Stimulated activated CD8-positive, alpha-beta memory T cell treated with anti-CD3 and anti-CD28 coated beads, Interleukin-15, amount 100 ng/mL, for 48 hours (primary cell): ENCODE measurements at regions not wholly inside any gene's neighbourhood (a gene's known extent, or its start where the extent isn't known, plus 50 kb on each side); places are given as distances from the start of the nearest gene placed in this dataset.

Experiments used
- DNase-seq, 2 donors: peaks; one replicate each; pipeline ENCODE4 v3.0.0-alpha.2; 2020; ENCODE audit warnings: low read depth in 2 of 2

DNA sequence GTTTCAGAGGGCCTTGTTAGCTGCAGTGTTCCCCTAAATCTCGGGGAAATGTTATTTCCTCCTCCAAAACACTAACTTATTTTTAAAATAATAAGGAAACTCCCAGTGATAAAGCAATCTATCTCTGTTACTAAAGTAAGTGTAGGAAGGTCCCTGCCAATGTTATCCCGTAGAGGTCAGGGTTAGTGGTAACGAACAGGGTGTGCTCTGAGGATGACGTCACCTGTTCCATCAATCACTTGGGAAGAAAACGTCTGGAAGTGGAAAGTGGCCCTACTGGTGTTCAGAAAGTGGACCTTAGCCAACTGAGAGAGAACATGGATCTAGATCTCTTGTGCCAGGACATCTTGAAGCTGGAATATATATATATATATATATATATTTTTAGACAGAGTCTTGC, 249.5 kb downstream of the BCOR start:
- DNase-seq: no peak

DNA sequence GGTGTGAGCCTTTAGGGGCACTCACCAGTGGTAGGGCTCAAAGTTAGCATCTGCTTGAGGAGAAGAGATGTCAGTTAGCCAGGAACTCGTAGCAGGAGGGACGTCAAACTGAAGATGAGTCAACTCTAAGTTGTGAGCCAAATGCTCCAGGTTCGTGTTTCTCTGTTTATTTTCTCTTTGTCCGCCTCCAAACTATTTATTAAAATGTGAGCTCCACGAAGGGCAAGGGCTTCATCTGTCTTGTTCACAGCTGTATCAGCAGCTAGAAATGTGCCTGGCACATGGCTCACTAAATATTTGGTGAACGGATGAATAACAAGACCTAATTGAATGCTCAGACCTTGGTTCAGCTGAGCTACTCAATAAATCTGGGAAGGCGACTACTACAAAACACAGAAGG, 248.9 kb downstream of the BCOR start:
- no peak for DNase-seq

DNA sequence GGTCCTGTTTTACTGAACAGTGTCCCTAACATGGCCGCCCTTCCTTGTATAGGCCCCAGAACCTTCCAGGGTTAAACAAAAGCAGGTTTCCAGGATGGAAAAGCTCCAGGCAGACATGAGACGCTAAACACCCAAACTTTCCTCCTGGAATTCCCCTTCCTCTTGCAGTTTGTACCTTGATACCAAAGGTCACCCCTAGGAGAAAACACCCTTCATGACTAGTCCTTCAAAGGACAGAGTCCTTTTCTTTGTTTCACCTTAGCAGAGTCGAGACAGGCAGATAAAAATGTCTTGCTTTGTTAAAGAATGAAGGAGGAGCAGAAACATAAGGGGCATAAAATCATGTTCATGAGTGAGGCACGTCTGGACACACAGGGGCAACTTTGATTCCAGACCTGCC, 247.5 kb downstream of the BCOR start:
- DNase-seq: no peak

DNA sequence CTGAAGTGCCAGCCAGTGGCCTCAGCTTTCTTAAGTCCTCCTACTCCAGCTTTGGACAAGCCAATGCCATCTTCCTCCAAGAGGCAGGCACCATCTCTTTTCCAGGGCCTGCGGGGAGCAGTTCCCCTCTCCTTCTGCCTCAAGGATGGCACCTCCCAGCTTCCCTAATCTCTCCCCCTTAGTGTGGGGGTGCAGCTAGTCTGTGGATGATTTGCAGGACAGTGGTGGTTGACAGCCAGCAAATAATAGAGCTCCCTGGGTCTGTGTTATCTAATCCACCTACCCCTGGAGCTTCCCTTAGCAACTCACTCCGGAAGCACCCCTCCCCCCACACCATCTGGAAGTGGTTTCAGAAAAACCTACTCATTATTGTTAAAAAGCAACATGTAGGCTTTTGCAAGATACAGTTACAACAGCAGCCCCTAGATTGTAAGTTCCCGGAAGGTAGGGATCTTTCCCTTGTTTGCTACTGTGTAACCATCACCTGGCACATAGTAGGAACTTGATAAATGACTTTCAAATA, 247.1 kb downstream of the BCOR start:
- no peak for DNase-seq

DNA sequence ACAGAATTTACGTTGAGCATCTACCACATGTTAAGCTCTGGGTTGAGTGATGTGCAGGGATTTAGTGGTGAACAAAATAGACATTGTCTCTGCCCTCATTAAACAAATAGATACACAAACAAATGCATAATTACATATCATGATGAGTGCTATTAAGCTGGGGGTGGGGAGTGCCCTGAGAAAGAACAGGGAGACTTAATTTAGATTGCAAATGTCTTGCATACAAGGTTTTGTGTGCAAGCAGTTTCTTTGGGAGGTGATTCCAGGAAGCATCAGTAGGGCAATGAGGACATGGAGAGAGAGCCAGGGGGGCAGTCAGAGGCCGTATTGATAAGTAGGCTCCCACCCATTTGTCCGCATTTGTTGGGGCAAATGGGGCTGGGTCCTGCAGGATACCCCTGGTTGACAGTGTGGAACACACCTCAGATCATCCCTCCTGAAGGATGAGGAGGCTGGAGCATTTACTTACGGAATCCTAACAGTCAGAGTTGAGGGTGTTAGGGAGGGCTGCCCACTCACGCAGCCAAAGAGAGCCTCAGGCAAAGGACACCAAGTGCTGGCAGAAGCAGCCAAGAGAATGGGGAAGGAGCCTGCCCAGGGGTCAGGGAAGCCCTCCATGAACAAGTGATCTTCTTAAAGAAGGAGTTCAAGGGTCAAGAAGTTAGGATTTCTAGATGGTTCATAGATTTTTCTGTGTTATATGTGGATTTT, 245.9 kb downstream of the BCOR start:
- no peak for DNase-seq

DNA sequence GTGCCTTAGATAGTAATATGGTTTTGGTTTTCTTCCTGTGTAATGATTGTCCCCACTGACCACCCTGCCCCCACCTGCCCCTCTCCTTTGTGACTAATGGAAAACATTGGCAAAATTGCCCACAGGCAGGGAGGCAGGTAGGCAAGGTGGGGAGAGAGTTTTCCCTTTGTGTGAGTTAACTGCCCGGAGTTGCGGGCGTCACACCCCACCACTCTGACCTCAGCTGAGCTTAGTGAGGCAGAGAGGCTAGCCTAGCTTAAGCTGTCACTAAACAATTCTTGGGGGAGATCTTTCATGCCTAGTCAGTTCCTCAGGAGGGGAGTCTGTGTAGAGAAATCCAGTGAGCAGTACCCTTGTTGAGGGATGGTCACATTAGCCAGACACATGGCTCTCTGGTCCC, 245.3 kb downstream of the BCOR start:
- no peak for DNase-seq

DNA sequence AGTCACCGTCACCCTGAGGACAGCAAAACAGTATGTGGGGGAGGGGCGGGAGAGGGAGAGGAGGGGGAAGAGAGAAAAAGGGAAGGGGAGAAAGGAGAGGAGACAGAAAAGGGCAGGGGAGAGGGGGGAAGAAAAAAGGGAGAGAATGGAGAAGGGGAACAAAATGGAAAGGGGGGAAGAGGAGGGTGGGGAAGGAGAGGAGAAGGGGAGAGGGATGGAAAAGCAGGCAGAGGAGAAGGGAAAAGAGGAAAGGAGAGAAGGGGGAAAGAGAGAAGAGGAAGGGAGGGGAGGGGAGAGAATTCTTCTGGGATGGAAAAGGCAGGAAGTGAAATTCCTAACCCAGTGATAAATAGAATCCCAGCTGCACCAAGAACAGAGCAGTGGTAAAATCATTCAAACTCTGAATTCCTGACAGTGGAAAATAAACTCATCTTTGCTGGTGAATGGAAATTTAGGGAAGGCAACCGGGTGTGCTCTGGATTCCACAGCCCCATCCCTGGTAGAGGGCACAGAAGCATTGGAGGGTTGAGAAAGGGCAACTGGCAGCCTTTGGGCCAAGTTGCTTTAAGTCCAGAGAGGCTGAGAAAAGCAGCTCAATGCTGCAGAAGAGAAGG, 244.2 kb downstream of the BCOR start:
- DNase-seq: no peak

DNA sequence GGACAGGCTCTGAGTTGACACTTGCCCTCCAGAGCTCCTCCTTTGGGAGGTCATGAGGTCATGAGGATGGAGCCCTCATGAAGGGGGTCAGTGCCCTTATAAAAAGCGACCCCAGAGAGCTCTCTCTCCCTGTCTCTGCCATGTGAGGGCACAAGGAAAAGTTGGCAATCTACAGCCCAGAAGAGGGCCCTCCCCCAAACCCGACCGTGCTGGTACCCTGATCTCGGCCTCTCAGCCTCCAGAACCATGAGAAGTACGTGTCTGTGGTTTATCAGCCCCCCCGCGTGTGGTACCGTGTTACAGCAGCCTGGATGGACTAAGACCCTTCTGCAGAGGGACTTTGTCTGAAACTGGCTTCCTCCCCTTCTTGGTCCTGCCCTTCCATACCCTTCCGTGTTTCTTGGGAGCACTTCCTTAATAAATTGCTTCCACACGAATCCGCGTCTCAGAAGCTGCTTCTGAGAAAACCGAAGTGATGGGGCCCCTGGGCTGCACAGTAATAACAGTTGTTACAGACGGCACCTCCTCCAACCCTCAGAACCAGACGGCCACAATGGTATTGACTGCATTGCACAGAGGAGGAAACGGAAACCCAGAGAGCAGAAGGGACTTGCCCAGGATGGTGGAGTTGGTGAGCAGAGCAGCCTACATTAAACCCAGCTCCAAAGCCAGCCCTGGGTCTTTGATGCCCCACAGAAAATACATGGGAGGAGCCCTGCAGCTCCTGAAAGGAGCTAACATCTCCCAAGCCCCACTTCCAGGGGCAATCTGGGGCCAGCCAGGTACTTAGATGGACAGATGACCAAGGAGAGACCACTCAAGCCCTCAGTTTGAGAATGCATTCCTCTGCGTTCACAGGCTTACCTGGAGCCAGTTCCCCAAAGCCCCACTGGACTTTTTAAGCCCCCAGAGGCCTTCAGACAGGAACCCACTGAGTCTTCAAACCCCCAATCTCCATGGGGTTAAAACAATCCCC, 242.7 kb downstream of the BCOR start:
- DNase-seq: peak; percentile 69 to 70

DNA sequence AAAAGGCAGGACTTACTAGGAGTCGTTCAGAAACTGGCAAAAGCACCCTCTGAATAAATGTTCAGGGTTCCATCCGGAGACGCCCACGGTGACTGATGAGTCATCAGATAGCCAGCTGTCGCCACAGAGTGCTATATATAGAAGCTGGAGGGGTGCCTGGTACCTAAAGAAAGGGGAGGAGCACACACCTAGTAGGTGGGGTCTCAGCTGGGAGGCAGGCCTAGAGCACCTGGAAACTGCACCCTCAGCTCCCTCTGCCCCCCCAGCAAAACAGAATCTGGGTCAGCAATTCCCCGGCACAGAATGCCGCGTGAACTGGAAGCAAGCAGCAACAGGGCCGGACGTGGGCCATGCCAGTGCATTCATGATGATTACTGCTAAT, 242.0 kb downstream of the BCOR start:
- DNase-seq: peak; percentile 62 to 72

DNA sequence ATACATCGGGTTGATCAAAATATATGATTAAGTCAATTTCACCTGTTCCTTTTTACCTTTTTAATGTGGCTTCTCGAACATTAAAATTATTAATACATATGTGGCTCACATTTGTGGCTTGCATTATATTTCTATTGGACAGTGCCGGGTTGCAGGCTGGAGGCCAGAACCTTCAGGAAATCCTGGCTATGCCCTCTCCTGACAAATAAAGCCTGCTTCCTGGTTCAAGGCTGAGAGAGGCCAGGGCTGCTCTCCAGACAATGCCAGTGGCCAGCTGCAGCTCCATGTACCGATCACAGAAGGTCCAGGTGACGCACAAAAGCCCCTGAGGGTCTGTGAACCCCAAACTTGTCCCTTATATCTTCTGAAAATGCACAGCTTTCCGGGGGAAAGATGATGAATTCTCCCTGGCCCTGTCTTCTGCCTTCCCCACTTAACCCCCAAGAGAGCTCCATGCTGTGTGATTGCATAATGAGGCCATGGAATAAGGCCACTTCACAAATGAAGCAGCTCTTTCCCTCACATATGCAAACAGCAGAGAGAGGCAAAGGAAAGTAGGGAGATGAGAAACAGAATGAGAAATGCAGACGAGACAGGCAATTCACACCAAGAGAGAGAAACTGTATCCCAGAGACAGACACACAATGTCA, 241.2 kb downstream of the BCOR start:
- no peak for DNase-seq

DNA sequence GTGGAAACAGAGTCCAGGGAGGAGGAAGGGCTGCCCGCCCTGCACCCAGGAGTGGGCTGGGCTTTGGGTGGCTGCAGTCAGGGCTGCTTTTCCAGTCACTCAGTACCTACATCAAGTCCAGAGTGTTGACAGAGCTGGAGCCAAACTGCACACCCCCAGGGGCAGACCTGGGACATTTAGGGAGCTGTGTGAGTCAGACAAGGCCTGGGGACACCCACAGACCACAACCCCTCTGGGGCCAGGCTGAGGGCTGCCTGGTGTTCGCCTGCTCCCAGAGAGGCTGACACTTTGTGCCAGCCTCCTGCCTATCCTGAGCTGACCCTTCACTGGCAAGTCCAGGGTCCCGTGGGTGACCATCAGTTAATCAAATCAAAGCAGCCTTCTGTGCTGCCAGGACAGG, 240.0 kb downstream of the BCOR start:
- DNase-seq: peak in 1 of 2 donors; percentile 42

DNA sequence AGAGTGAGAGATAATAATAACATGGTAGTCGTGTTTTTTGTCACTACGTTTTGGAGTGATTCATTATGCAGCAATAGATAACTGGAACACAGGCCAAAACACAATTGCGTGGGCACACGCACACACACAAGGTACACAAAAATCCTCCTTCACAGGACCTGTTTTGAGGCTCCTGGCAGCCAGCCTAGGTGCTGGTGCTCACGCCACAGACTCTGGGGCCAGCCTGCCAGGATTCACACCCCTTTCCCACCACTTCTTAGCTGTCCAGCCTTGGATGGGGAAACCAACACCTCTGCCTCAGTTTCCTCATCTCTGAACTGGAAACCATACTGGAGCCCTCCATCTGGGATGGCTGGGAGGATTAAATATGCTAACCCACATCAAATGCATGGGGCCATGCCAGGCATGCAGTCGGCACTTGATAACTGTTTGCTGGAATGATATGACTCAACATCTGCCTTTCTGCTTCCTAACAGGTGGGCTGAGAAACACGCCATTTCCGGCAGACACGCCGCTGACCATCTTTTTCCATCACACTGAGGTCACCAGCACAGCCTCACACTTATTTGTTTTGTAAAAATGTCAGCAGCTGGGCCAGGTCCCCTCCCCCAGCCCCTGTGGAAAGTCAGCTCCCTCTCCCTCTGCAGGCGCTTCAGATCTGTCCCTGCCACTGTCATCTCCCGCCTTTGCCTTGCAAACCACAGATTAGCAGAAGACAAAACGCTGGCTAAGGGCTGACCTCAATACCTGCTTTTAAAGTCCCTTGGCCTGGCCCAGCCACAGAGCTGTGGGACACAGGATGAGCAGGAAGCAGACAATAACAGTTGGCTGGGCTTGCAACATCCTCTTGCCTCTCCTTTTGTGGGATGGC, 237.5 kb downstream of the BCOR start:
- DNase-seq: peak; percentile 78 to 80

DNA sequence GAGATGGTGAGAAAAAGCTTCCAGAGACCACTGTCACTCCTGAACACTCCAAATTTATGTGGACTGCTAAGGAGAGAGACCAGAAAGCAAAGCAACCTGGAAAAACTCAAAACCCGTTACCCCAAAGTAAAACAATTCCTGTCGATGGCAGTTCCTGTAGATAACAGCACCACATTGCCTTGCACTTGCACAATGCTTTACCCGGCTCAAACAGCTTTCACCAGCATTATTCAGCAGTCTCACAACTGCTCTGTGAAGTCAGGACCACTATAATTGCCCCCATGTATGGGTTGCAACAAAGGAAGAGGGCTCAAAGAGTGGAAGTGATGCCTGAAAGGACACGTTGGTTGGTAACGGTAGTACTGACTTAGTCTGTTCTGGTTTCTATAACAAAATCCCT, 234.8 kb downstream of the BCOR start:
- DNase-seq: no peak

DNA sequence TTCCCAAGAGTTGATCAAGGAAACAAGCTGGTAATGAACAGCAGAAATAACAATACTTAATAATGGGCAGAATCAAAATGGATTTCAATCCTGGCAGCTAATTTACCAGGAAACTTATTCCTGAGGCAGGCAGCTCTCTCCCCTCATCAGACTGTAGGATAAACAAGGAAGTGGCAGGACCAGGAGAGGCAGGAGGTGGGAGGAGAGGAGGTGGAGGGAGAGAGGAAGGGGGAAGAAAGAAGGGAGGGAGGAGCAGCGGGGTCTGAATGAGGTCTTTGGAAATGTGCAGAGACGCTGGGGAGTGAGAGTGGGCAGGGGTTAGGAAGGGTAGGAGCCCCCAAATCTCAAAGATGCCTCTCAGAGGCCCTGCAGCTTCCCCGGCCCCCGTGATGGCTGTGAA, 231.5 kb downstream of the BCOR start:
- DNase-seq: no peak

DNA sequence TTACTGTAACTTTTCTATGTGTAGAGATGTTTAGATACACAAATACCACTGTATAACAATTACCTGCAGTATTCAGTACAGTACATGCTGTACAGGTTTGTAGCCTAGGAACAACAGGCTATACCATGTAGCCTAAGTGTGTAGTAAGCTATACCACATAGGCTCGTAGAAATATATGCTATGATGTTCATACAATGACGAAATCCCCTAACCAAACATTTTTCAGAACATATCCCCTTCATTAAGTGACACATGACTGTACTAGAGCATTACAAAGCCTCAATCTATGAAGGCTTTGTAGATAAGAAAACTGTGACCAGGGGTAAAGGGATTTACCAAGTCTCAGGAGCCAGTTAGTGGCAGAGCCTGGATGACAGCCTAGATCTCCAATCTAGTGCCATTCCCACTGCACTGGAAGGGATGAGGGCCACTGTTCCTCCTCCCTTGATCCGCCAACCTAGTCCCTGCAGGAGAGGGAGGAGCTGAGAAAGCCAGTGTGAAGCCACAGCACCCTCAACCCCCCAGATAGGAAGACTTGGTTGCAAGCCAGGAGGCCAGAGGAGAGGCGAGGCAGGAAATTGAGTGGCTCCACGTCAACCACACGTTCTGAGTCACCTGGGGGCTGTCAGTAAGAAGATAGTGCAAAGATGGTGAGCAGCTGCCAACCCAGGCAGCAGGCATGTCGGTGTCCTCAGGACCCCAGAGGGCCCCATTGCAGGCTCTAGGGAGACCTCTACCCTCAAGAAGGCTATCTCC, 227.7 kb downstream of the BCOR start:
- peak; percentile 71 to 75 for DNase-seq

DNA sequence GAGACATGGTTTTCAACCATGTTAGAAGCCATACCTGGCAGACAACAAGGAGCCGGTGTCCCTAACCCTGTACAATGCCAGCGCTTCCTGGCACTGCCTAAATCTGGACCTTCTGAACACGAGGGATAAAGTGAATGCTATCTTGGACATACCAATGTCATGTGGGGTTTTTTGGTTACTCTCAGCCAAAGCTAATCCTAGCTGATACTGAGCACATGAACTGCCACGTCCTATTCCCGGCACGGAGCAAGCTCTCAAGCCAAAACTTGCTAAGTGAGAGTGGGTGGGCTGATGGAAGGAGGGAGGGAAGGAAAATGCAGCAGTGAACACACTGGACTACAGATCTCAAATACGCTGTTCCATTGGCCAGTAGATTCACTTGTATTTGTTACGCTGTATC, 226.1 kb downstream of the BCOR start:
- no peak for DNase-seq

DNA sequence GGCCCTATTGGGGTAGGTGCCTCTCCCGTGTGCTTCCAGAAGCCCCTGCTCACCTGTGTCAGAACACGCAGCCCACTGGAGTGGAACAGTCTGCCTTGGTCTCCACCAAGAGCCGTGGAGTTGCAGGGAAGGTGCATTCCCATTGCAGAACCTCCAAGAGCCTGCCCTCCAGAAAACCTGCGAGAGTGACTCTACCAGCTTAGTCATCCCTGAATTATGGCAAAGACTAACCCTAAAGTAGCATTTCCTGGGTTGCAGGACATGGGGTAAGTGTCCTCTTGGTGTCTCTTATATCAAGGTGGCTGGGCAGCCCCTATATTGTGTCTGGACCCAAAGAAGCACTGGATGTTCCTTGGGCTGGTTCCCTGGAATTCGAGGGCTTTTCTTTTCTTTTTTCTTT, 224.6 kb downstream of the BCOR start:
- DNase-seq: no peak

DNA sequence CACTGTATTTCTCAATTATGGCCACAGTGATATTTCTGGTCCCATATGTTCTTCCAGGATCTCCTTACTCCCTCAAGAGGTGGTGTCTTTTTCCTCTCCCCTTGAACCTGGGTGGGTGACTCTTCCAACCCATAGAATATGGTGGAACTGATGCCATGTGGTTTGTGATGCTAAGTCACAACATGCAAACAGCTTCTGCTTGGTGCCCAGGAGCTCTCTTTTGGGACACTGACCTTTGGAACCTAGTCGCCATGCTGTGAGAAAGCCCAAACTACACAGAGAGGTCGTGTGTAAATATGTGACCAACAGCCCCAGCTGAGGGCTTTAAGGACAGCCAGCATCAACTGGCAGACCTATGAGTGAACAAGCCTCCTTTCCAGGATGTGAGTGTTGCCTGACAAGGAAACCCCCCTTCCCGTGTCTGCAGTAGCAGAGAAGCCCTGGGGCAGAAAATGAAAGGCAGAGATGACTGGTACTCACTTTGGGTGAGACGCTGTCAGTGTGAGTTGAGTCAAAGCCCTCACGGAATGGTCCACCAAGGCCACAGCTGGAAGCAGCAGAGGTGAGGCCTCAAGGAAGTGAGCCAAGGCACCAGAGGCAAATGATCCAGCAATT, 223.4 kb downstream of the BCOR start:
- peak; percentile 63 to 68 for DNase-seq

DNA sequence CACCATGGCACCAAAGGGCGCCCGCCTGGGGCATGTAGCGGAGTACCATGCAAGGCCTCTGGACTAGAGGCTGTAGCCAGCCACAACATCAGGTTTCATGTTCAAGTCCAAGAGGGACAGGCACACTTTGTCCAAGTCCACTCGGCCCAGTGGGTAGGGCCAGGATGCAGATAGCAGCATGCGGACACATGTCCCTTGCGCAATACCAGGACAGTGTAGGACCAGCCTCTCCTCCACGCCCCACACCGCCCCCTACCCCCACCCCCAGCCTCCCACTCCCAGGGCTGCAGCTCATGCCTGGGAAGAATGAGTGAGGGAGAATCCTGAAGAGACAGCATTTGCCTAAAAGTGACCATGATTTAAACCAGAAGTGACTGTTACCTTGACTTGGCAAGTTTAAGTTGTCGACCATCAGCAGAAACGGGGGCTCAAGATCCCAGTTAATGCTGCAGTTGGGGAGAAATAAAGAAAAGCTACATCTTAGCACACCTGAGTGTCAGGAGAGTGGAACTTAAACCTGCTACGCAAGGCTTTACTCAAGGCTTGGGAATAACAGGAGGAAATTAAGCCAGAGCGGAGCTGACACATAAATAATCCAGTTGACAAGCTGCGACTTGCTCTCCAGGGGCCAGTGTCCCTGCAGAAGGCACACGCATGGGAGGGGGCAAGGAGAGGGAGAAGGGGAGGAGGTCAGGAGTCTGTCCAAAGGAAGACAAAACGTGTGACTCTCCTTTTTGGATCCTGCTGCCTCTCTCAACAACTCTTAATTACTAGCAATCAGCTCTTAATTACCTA, 221.7 kb downstream of the BCOR start:
- DNase-seq: no peak
